GM21390 (cell line): ENCODE measurements at regions not wholly inside any gene's neighbourhood (a gene's known extent, or its start where the extent isn't known, plus 50 kb on each side); places are given as distances from the start of the nearest gene placed in this dataset.

Experiments used
- ATAC-seq: cut with Tn5 transposase; IDR thresholded peaks from one replicate; pipeline ENCODE4 v1.9.1; 2021; ENCODE audit not compliant: unreplicated experiment

- ATAC-seq = peak; percentile 91
These were observed 144.2 kb upstream of the FBXL4 start for GRCh38 chr6:99091985-99092384.

- ATAC-seq = no peak
These were observed 132.4 kb upstream of the FBXL4 start for GRCh38 chr6:99080191-99080590.

- no peak for ATAC-seq
These were observed 131.3 kb upstream of the FBXL4 start for GRCh38 chr6:99079058-99079457.

GRCh38 chr6:99073223-99073622, 125.5 kb upstream of the FBXL4 start:
- ATAC-seq = no peak

- no peak for ATAC-seq
These were observed 118.3 kb upstream of the FBXL4 start for GRCh38 chr6:99066044-99066443.

GRCh38 chr6:99064834-99065233, 117.1 kb upstream of the FBXL4 start:
- no peak for ATAC-seq

- ATAC-seq = no peak
These were observed 88.9 kb upstream of the FBXL4 start for GRCh38 chr6:99036672-99037071.

- no peak for ATAC-seq
These were observed 84.7 kb upstream of the FBXL4 start for GRCh38 chr6:99032396-99032795.

GRCh38 chr6:99031957-99032356, 84.2 kb upstream of the FBXL4 start:
- ATAC-seq = no peak

- ATAC-seq = no peak
These were observed 83.2 kb upstream of the FBXL4 start for GRCh38 chr6:99030915-99031314.

GRCh38 chr6:99026135-99026534, 78.4 kb upstream of the FBXL4 start:
- ATAC-seq = no peak

GRCh38 chr6:99024089-99024488, 76.3 kb upstream of the FBXL4 start:
- no peak for ATAC-seq

GRCh38 chr6:99022039-99022609, 74.4 kb upstream of the FBXL4 start:
- ATAC-seq = no peak

- no peak for ATAC-seq
These were observed 71.6 kb upstream of the FBXL4 start for GRCh38 chr6:99019381-99019780.

- no peak for ATAC-seq
These were observed 69.4 kb upstream of the FBXL4 start for GRCh38 chr6:99017150-99017549.

GRCh38 chr6:99016355-99016754, 68.6 kb upstream of the FBXL4 start:
- ATAC-seq = no peak

GRCh38 chr6:99014061-99014460, 66.3 kb upstream of the FBXL4 start:
- ATAC-seq = no peak

- no peak for ATAC-seq
These were observed 65.9 kb upstream of the FBXL4 start for GRCh38 chr6:99013661-99014060.

- no peak for ATAC-seq
These were observed 65.4 kb upstream of the FBXL4 start for GRCh38 chr6:99013145-99013544.

GRCh38 chr6:99011151-99011550, 63.4 kb upstream of the FBXL4 start:
- no peak for ATAC-seq

GRCh38 chr6:99002831-99003230, 55.1 kb upstream of the FBXL4 start:
- ATAC-seq = no peak

GRCh38 chr6:98998103-98998502, 50.4 kb upstream of the FBXL4 start:
- ATAC-seq = no peak
